A549 (cell line): ENCODE measurements at regions not wholly inside any gene's neighbourhood (a gene's known extent, or its start where the extent isn't known, plus 50 kb on each side); places are given as distances from the start of the nearest gene placed in this dataset.

Experiments
- CBX8 ChIP-seq: fragments of 200-600 bp; sonication (generic); IDR thresholded peaks from 2 replicates; pipeline ENCODE4 v1.6.1; 2016
- CHD2 ChIP-seq: fragments of 150-350 bp; IDR thresholded peaks from 2 replicates; pipeline ENCODE4 v1.6.1; 2014; ENCODE audit warnings: low read length; ENCODE audit not compliant: partially characterized antibody
- CTCF ChIP-seq: fragments of >200 bp; sonication (Bioruptor Twin); formaldehyde crosslinking; IDR thresholded peaks from 3 replicates; pipeline ENCODE4 v1.5.1; 2016
- MAX ChIP-seq: IDR thresholded peaks from 2 replicates; pipeline ENCODE4 v1.6.1; 2012
- MYC ChIP-seq: IDR thresholded peaks from 2 replicates; pipeline ENCODE4 v1.6.1; 2012; ENCODE audit warnings: mild to moderate bottlenecking, inconsistent platforms, low read length, improper control_type of control experiment, borderline replicate concordance
- POLR2A ChIP-seq: IDR thresholded peaks from 2 replicates; pipeline ENCODE4 v1.6.1; 2012; ENCODE audit warnings: mild to moderate bottlenecking, low read length
- RAD21 ChIP-seq, 2 experiments: fragments of >200 bp in 1 of 2; sonication (Bioruptor Twin) in 1 of 2; formaldehyde crosslinking in 1 of 2; IDR thresholded peaks in 1 of 2; conservative IDR thresholded peaks in 1 of 2; 2 replicates in 1 of 2; 3 replicates in 1 of 2; pipeline ENCODE4 v1.6.1; 2012 to 2018; ENCODE audit warnings: inconsistent platforms in 1 of 2
- SMC3 ChIP-seq: fragments of >200 bp; sonication (Bioruptor Twin); formaldehyde crosslinking; IDR thresholded peaks from 3 replicates; pipeline ENCODE4 v1.6.1; 2018; ENCODE audit warnings: inconsistent platforms
- TP53 ChIP-seq: fragments of 250-450 bp; sonication (Bioruptor Pico); IDR thresholded peaks from 2 replicates; pipeline ENCODE4 v1.5.0; 2021; ENCODE audit warnings: mild to moderate bottlenecking, moderate library complexity

GRCh38 chr5:158135682-158136179 lies 276.8 kb upstream of the CLINT1 start:
- TF ChIP-seq CTCF (no peak), MYC (no peak), CBX8 (no peak), MAX (no peak), SMC3 (no peak), RAD21 (conservative IDR thresholded peaks at IDR 0.05 in 1 of 2, IDR thresholded peaks at IDR 0.05 in 1 of 2) (no peak), CHD2 (no peak), POLR2A (no peak), TP53 (no peak)
